Fibroblast of lung (primary cell): ENCODE measurements at regions not wholly inside any gene's neighbourhood (a gene's known extent, or its start where the extent isn't known, plus 50 kb on each side); places are given as distances from the start of the nearest gene placed in this dataset.

Experiments
- DNase-seq, 2 donors: peaks; one replicate each; pipeline versions ENCODE4 v3.0.0 to v3.0.0-alpha.2; 2010; ENCODE audit warnings: low read depth in 2 of 2
- H2AFZ ChIP-seq: 2 replicates; pipeline ENCODE4 v1.5.1; 2012; ENCODE audit warnings: low read length, control low read depth, inconsistent platforms
- H3K27ac ChIP-seq: 2 replicates; pipeline ENCODE4 v1.5.1; 2011; ENCODE audit warnings: low read length, control low read depth; ENCODE audit not compliant: insufficient read depth
- H3K27me3 ChIP-seq: 2 replicates; pipeline ENCODE4 v1.5.1; 2011; ENCODE audit warnings: mild to moderate bottlenecking, low read length; ENCODE audit not compliant: control insufficient read depth, insufficient read depth
- H3K36me3 ChIP-seq: 2 replicates; pipeline ENCODE4 v1.5.1; 2011; ENCODE audit warnings: low read length; ENCODE audit not compliant: control insufficient read depth, insufficient read depth
- H3K4me1 ChIP-seq: 2 replicates; pipeline ENCODE4 v1.5.1; 2011; ENCODE audit warnings: low read length; ENCODE audit not compliant: control insufficient read depth, insufficient read depth; ENCODE audit errors: extremely low read depth
- H3K4me2 ChIP-seq: 2 replicates; pipeline ENCODE4 v1.5.1; 2011; ENCODE audit warnings: low read length, control low read depth; ENCODE audit not compliant: insufficient read depth; ENCODE audit errors: extremely low read depth
- H3K4me3 ChIP-seq, 4 experiments: fragments of 200-600 bp in 1 of 4; sonication (generic) in 1 of 4; replicated peaks in 1 of 4; 2 replicates each; pipeline ENCODE4 v1.5.1; 2011 to 2016; ENCODE audit warnings: low read length in 4 of 4, low read depth in 3 of 4, mild to moderate bottlenecking in 3 of 4, control low read depth in 2 of 4, inconsistent platforms in 1 of 4, mixed read lengths in 1 of 4; ENCODE audit not compliant: insufficient read depth in 1 of 4; ENCODE audit errors: control extremely low read depth in 1 of 4
- H3K79me2 ChIP-seq: 2 replicates; pipeline ENCODE4 v1.5.1; 2012; ENCODE audit warnings: mild to moderate bottlenecking, low read length, inconsistent platforms; ENCODE audit not compliant: control insufficient read depth, insufficient read depth
- H3K9ac ChIP-seq: 2 replicates; pipeline ENCODE4 v1.5.1; 2011; ENCODE audit warnings: mild to moderate bottlenecking, low read length, control low read depth; ENCODE audit not compliant: insufficient read depth
- H3K9me3 ChIP-seq: 2 replicates; pipeline ENCODE4 v1.5.1; 2012; ENCODE audit warnings: low read depth, low read length; ENCODE audit not compliant: control insufficient read depth, insufficient read depth
- H4K20me1 ChIP-seq: 2 replicates; pipeline ENCODE4 v1.5.1; 2011; ENCODE audit warnings: low read length; ENCODE audit not compliant: control insufficient read depth, insufficient read depth; ENCODE audit errors: extremely low read depth
- EZH2 ChIP-seq: IDR thresholded peaks from 2 replicates; pipeline ENCODE4 v1.5.1; 2012; ENCODE audit warnings: low read length, control low read depth, mild to moderate bottlenecking; ENCODE audit errors: missing control alignments
- TF ChIP-seq, protein P1 (sequence below), 2 donors: IDR thresholded peaks in 1 of 2; conservative IDR thresholded peaks in 1 of 2; 1 replicate in 1 of 2; 2 replicates in 1 of 2; pipeline ENCODE4 v1.5.1; 2011 to 2012; ENCODE audit warnings: low read length in 2 of 2, control low read depth in 1 of 2, inconsistent platforms in 1 of 2, low read depth in 1 of 2, mild to moderate bottlenecking in 1 of 2

DNA sequence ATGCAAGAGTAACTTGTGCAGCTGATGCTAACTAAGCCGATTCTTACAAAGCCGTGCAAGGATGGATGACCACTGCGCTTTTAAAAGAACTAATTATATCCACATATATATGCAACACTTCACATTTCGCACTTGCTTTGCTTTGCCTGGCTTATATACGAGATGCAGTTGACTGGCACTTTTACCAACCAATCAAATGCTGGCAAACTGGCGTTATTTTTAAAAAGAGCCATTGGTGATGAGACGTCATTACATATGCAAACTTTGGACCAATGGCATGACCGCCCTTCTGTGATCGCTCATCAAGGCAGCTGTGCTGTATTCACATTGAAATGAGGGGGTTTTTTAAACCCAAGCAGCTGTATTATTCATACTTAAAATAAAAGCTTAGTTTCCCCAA, 1147.7 kb upstream of the WWC1 start:
- no peak overlapping the region for H3K9ac ChIP-seq
- no peak overlapping the region for H3K27ac ChIP-seq
- no peaks in the 10 kb centered on the region for H3K27me3 ChIP-seq
- TF ChIP-seq, protein P1, sequence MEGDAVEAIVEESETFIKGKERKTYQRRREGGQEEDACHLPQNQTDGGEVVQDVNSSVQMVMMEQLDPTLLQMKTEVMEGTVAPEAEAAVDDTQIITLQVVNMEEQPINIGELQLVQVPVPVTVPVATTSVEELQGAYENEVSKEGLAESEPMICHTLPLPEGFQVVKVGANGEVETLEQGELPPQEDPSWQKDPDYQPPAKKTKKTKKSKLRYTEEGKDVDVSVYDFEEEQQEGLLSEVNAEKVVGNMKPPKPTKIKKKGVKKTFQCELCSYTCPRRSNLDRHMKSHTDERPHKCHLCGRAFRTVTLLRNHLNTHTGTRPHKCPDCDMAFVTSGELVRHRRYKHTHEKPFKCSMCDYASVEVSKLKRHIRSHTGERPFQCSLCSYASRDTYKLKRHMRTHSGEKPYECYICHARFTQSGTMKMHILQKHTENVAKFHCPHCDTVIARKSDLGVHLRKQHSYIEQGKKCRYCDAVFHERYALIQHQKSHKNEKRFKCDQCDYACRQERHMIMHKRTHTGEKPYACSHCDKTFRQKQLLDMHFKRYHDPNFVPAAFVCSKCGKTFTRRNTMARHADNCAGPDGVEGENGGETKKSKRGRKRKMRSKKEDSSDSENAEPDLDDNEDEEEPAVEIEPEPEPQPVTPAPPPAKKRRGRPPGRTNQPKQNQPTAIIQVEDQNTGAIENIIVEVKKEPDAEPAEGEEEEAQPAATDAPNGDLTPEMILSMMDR (conservative IDR thresholded peaks at IDR 0.05 in 1 of 2, IDR thresholded peaks at IDR 0.05 in 1 of 2; ENCODE audit: low read depth in 1 of 2, low read length in 2 of 2), result no peak
- TF ChIP-seq EZH2, result no peak
- no peak overlapping the region for H3K4me3 ChIP-seq
- no peaks in the 10 kb centered on the region for H4K20me1 ChIP-seq
- no peaks in the 10 kb centered on the region for H3K36me3 ChIP-seq
- no peaks in the 10 kb centered on the region for H3K9me3 ChIP-seq
- no peaks in the 10 kb centered on the region for H3K79me2 ChIP-seq
- H3K4me1 ChIP-seq, result no peaks in the 10 kb centered on the region
- no peak overlapping the region for H2AFZ ChIP-seq
- H3K4me2 ChIP-seq, result no peak overlapping the region
- no peak for DNase-seq

DNA sequence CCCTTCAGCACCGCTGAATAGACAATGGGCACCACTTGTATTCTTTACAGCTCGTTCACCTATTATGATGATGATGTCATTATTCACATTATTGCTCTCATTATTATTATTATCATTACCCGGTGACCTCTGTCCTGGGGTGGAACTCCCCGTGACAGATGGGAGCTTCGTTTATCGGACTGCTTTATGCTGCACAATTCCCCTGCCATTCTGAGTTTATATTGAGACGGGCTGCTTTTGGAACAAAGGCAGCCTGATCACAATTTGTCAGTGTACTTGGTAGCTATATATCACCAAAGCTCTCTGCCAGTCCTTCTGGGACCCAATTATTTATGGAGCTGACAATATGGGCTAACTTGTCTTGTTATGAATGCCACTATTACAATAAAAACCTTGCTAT, 1145.6 kb upstream of the WWC1 start:
- no peaks in the 10 kb centered on the region for H3K79me2 ChIP-seq
- no peak overlapping the region for H3K27ac ChIP-seq
- no peak overlapping the region for H2AFZ ChIP-seq
- H4K20me1 ChIP-seq, result no peaks in the 10 kb centered on the region
- H3K4me1 ChIP-seq, result no peaks in the 10 kb centered on the region
- H3K9ac ChIP-seq, result no peak overlapping the region
- no peaks in the 10 kb centered on the region for H3K27me3 ChIP-seq
- H3K36me3 ChIP-seq, result no peaks in the 10 kb centered on the region
- no peak overlapping the region for H3K4me2 ChIP-seq
- no peaks in the 10 kb centered on the region for H3K9me3 ChIP-seq
- DNase-seq, result no peak
- TF ChIP-seq, protein P1 (conservative IDR thresholded peaks at IDR 0.05 in 1 of 2, IDR thresholded peaks at IDR 0.05 in 1 of 2; ENCODE audit: low read depth in 1 of 2, low read length in 2 of 2), result no peak
- no peak for TF ChIP-seq EZH2
- H3K4me3 ChIP-seq, result no peak overlapping the region

DNA sequence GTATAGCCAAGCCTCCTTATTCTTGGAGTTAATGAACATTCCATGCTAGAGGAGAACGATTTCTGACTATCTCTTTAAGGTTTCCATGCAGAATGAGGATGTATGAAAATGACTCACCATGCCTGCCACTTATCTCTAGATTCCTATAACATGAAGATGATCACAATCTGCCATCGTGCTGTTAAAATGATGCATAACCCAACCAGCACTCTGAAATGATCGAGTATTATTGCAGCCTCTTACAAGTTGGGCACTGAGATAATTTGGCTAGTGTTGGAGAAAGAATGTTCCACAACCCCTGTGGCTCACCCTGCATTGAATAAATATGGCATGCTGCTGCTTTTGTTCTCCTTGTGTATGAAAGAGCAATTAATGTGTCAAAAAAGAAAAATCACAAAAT, 1143.6 kb upstream of the WWC1 start:
- Histone ChIP-seq H3K4me3 (no peak overlapping the region), H3K27me3 (no peaks in the 10 kb centered on the region), H3K79me2 (no peaks in the 10 kb centered on the region), H4K20me1 (no peaks in the 10 kb centered on the region), H3K27ac (no peak overlapping the region), H3K36me3 (no peaks in the 10 kb centered on the region), H3K4me1 (no peaks in the 10 kb centered on the region), H2AFZ (no peak overlapping the region), H3K9ac (no peak overlapping the region), H3K9me3 (no peaks in the 10 kb centered on the region), H3K4me2 (no peak overlapping the region)
- DNase-seq, result peak in 1 of 2 donors; percentile 6
- TF ChIP-seq, protein P1 (conservative IDR thresholded peaks at IDR 0.05 in 1 of 2, IDR thresholded peaks at IDR 0.05 in 1 of 2; ENCODE audit: low read depth in 1 of 2, low read length in 2 of 2), result no peak
- TF ChIP-seq EZH2, result no peak
